Loucy (cell line): ENCODE measurements at regions not wholly inside any gene's neighbourhood (a gene's known extent, or its start where the extent isn't known, plus 50 kb on each side); places are given as distances from the start of the nearest gene placed in this dataset.

Source experiments
- CTCF ChIP-seq: fragments of 200-600 bp; sonication (generic); conservative IDR thresholded peaks from 2 replicates; pipeline ENCODE4 v1.5.1; 2014; ENCODE audit warnings: mild to moderate bottlenecking, antibody characterized with exemption, low read length
- EZH2phosphoT487 ChIP-seq: fragments of 200-600 bp; IDR thresholded peaks from 2 replicates; pipeline ENCODE4 v1.6.1; 2018; ENCODE audit warnings: antibody characterized with exemption, mild to moderate bottlenecking, moderate library complexity, borderline replicate concordance

DNA sequence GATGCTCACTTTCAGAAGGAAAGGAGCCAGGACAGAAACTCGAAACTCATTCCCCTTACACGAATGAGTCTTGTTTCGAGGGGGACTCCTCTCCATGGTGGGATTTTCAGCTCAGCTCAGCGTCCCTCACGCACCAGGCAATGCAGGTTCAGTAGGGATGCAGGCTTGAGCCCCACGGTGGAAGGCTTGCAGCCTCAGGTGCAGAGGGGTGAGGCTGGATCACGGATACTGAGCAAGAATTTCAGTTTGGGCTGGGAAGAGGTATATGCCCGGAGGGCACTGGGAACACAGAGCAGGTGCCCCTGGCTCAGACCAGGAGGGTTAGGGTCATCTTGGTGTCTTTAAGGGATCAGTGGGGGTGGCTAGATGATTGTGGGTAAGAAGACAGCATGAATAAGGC lies 344.9 kb upstream of the TNRC6C start:
- TF ChIP-seq CTCF (no peak), EZH2phosphoT487 (no peak)
